C4-2B (cell line): ENCODE measurements at regions not wholly inside any gene's neighbourhood (a gene's known extent, or its start where the extent isn't known, plus 50 kb on each side); places are given as distances from the start of the nearest gene placed in this dataset.

Source experiments
- CTCF ChIP-seq: fragments of 450-650 bp; conservative IDR thresholded peaks from 2 replicates; pipeline ENCODE4 v1.5.1; 2017; ENCODE audit warnings: mild to moderate bottlenecking
- ZFX ChIP-seq: fragments of 450-650 bp; IDR thresholded peaks from 2 replicates; pipeline ENCODE4 v1.6.1; 2017

GRCh38 chr7:371119-371778, 81.3 kb downstream of the FOXL3 start:
- TF ChIP-seq CTCF (no peak), ZFX (no peak)
